B cell (primary cell): ENCODE measurements at regions not wholly inside any gene's neighbourhood (a gene's known extent, or its start where the extent isn't known, plus 50 kb on each side); places are given as distances from the start of the nearest gene placed in this dataset.

ENCODE experiments used
- ATAC-seq: fragments of 200-7000 bp; cut with Tn5 transposase; one replicate; pipeline ENCODE4 v1.10.0; 2021; ENCODE audit warnings: low read depth, mild to moderate bottlenecking, moderate number of reproducible peaks, moderate library complexity
- CTCF ChIA-PET: fragments of 350-600 bp; sonication (Branson Sonifier 250); formaldehyde crosslinking; loops from one replicate; lab custom pipeline; 2021; ENCODE audit warnings: antibody characterized with exemption, inconsistent platforms; lab: Charles Lee
- POLR2A ChIA-PET: fragments of 350-600 bp; sonication (Branson Sonifier 250); formaldehyde crosslinking; loops from one replicate; lab custom pipeline; 2021; ENCODE audit warnings: antibody characterized with exemption; lab: Charles Lee
- DNase-seq: peaks from one replicate; pipeline ENCODE4 v3.0.0; 2013
- H2AFZ ChIP-seq: 2 replicates; pipeline ENCODE4 v1.6.1; 2012; ENCODE audit warnings: mild to moderate bottlenecking, low read depth, low read length; ENCODE audit not compliant: insufficient read depth, poor library complexity, severe bottlenecking
- H3K27ac ChIP-seq, 2 donors: 1 replicate in 1 of 2; 2 replicates in 1 of 2; pipeline ENCODE4 v1.5.1; 2012 to 2013; ENCODE audit warnings: low read length in 2 of 2, mild to moderate bottlenecking in 2 of 2, moderate library complexity in 1 of 2
- H3K27me3 ChIP-seq, 4 experiments: fragments of 200-600 bp in 1 of 4; sonication (generic) in 1 of 4; replicated peaks in 1 of 4; 1 replicate in 2 of 4; 2 replicates in 2 of 4; pipeline versions ENCODE4 v1.6.1 to v1.7.0; 2013 to 2016; ENCODE audit warnings: low read length in 3 of 4, mild to moderate bottlenecking in 2 of 4, mixed read lengths in 1 of 4, moderate library complexity in 1 of 4; ENCODE audit not compliant: insufficient read depth in 4 of 4, control insufficient read depth in 3 of 4; ENCODE audit errors: control extremely low read depth in 1 of 4
- H3K36me3 ChIP-seq, 2 experiments: replicated peaks in 1 of 2; 1 replicate in 1 of 2; 2 replicates in 1 of 2; pipeline versions ENCODE4 v1.6.1 to v1.7.1; 2013; ENCODE audit warnings: low read length in 1 of 2; ENCODE audit not compliant: insufficient read depth in 2 of 2, control insufficient read depth in 1 of 2; ENCODE audit errors: control extremely low read depth in 1 of 2, extremely low read depth in 1 of 2
- H3K4me1 ChIP-seq, 2 donors: fragments of 200-600 bp in 1 of 2; sonication (generic) in 1 of 2; 1 replicate in 1 of 2; 2 replicates in 1 of 2; pipeline versions ENCODE4 v1.5.1 to v1.6.1; 2013 to 2017; ENCODE audit warnings: low read length in 2 of 2; ENCODE audit not compliant: control insufficient read depth in 2 of 2, insufficient read depth in 2 of 2
- H3K4me2 ChIP-seq: replicated peaks from 2 replicates; pipeline ENCODE3; 2012; ENCODE audit warnings: mild to moderate bottlenecking, low read depth, low read length; ENCODE audit not compliant: poor library complexity, severe bottlenecking
- H3K4me3 ChIP-seq, 5 experiments: fragments of 200-600 bp in 1 of 5; sonication (generic) in 1 of 5; 1 replicate in 3 of 5; 2 replicates in 2 of 5; pipeline versions ENCODE4 v1.5.1 to v1.7.0; 2011 to 2016; ENCODE audit warnings: low read length in 4 of 5, mild to moderate bottlenecking in 4 of 5, low read depth in 2 of 5, control low read depth in 1 of 5, moderate library complexity in 1 of 5; ENCODE audit not compliant: insufficient read depth in 1 of 5; ENCODE audit errors: control extremely low read depth in 1 of 5, extremely low read depth in 1 of 5
- H3K79me2 ChIP-seq: fragments of 200-600 bp; sonication (generic); one replicate; pipeline ENCODE4 v1.6.0; 2016; ENCODE audit warnings: low read length; ENCODE audit not compliant: control insufficient read depth, insufficient read depth
- H3K9ac ChIP-seq: fragments of 200-600 bp; sonication (generic); 2 replicates; pipeline ENCODE4 v1.6.1; 2017; ENCODE audit warnings: mild to moderate bottlenecking, low read length, moderate library complexity
- H3K9me3 ChIP-seq, 3 donors: one replicate each; pipeline versions ENCODE4 v1.6.1 to v1.7.1; 2013; ENCODE audit warnings: low read length in 2 of 3; ENCODE audit not compliant: control insufficient read depth in 2 of 3, insufficient read depth in 1 of 3; ENCODE audit errors: control extremely low read depth in 1 of 3
- H4K20me1 ChIP-seq: 2 replicates; pipeline ENCODE4 v1.6.0; 2012; ENCODE audit warnings: mild to moderate bottlenecking, low read length; ENCODE audit not compliant: insufficient read depth, control insufficient read depth, poor library complexity, severe bottlenecking
- H3K27ac Mint-ChIP-seq: one replicate; pipeline ENCODE4 v1.8.0; 2021; ENCODE audit warnings: mixed read lengths
- H3K27me3 Mint-ChIP-seq: one replicate; pipeline ENCODE4 v1.8.0; 2021; ENCODE audit warnings: mixed read lengths
- H3K4me1 Mint-ChIP-seq: one replicate; pipeline ENCODE4 v1.8.0; 2021; ENCODE audit warnings: mixed read lengths
- H3K4me3 Mint-ChIP-seq: one replicate; pipeline ENCODE4 v1.8.0; 2021; ENCODE audit warnings: mixed read lengths
- H3K9me3 Mint-ChIP-seq: one replicate; pipeline ENCODE4 v1.8.0; 2022; ENCODE audit warnings: mixed read lengths; ENCODE audit not compliant: insufficient read depth
- CTCF ChIP-seq: fragments of 200-600 bp; IDR thresholded peaks from one replicate; pipeline ENCODE4 v1.8.0; 2022; ENCODE audit warnings: antibody characterized with exemption, mild to moderate bottlenecking
- EZH2 ChIP-seq: IDR thresholded peaks from 2 replicates; pipeline ENCODE4 v1.6.1; 2012; ENCODE audit warnings: borderline replicate concordance, low read depth, mild to moderate bottlenecking, moderate library complexity, low read length; ENCODE audit not compliant: insufficient read depth, poor library complexity, severe bottlenecking
- WGBS: methylation state at CpG from one replicate; pipeline ENCODE4 v1.1.5; 2013; ENCODE audit warnings: missing lambda C conversion rate; ENCODE audit not compliant: insufficient coverage; 5-methylcytosine and 5-hydroxymethylcytosine counted together
- intact Hi-C: fragments of 100-400 bp; cut with micrococcal nuclease; formaldehyde crosslinking; loops from one replicate; pipeline ENCODE4 v1.10.0; 2022

- DNase-seq (no peak), ATAC-seq (no peak)
- Mint-ChIP-seq H3K4me3 (no peak overlapping the region), H3K9me3 (no peaks in the 10 kb centered on the region), H3K27ac (no peak overlapping the region), H3K27me3 (no peaks in the 10 kb centered on the region), H3K4me1 (no peaks in the 10 kb centered on the region)
- Histone ChIP-seq H3K27me3 (no peaks in the 10 kb centered on the region), H4K20me1 (no peaks in the 10 kb centered on the region), H3K9ac (no peak overlapping the region), H3K4me3 (no peak overlapping the region), H3K4me1 (no peaks in the 10 kb centered on the region), H3K4me2 (no peak overlapping the region), H3K79me2 (no peaks in the 10 kb centered on the region), H2AFZ (no peak overlapping the region), H3K36me3 (no peaks in the 10 kb centered on the region), H3K9me3 (no peaks in the 10 kb centered on the region), H3K27ac (no peak overlapping the region)
- TF ChIP-seq CTCF (no peak), EZH2 (no peak)
- ChIA-PET CTCF (no interaction called here), POLR2A (no interaction called here)
- intact Hi-C loops = no loop called here
These were observed 266.6 kb downstream of the PRELID2 start for GRCh38 chr5:145568581-145568980.

- ATAC-seq (no peak), DNase-seq (no peak)
- intact Hi-C loops = no loop called here
- Histone ChIP-seq H3K36me3 (no peaks in the 10 kb centered on the region), H3K9me3 (no peaks in the 10 kb centered on the region), H3K79me2 (no peaks in the 10 kb centered on the region), H3K27me3 (no peaks in the 10 kb centered on the region), H4K20me1 (no peaks in the 10 kb centered on the region), H3K4me1 (no peaks in the 10 kb centered on the region), H3K27ac (no peak overlapping the region), H3K4me3 (no peak overlapping the region), H2AFZ (no peak overlapping the region), H3K9ac (no peak overlapping the region), H3K4me2 (no peak overlapping the region)
- TF ChIP-seq CTCF (no peak), EZH2 (no peak)
- no peak overlapping the region for H3K4me3 Mint-ChIP-seq
- ChIA-PET POLR2A (no interaction called here), CTCF (no interaction called here)
- no peaks in the 10 kb centered on the region for H3K9me3 Mint-ChIP-seq
- no peak overlapping the region for H3K27ac Mint-ChIP-seq
- WGBS = 85% methylated on average over 2 of the region's 4 CpGs
- no peaks in the 10 kb centered on the region for H3K27me3 Mint-ChIP-seq
- no peaks in the 10 kb centered on the region for H3K4me1 Mint-ChIP-seq
These were observed 272.2 kb downstream of the PRELID2 start for GRCh38 chr5:145562931-145563330.
